ENCODE measurements at regions not wholly inside any gene's neighbourhood (a gene's known extent, or its start where the extent isn't known, plus 50 kb on each side); places are given as distances from the start of the nearest gene placed in this dataset.
"Not testable (repeated sequence)": the region's sequence is repeated elsewhere in the genome, so short reads cannot be mapped to it uniquely, and the experiment has no call there.

- in situ Hi-C loops (cut with MboI; ENCODE audit: low pct_unique_long_range_greater_than_20kb, low sequenced_read_pairs) = no loop called here
- no peak for DNase-seq
These were observed 70.1 kb downstream of the ZNF330 start for GRCh38 chr4:141290771-141291170.

- DNase-seq = no peak
- in situ Hi-C loops (cut with MboI; ENCODE audit: low pct_unique_long_range_greater_than_20kb, low sequenced_read_pairs) = no loop called here
These were observed 73.6 kb downstream of the ZNF330 start for GRCh38 chr4:141294306-141294705.

- in situ Hi-C loops (cut with MboI; ENCODE audit: low pct_unique_long_range_greater_than_20kb, low sequenced_read_pairs) = no loop called here
These were observed 80.5 kb downstream of the ZNF330 start for GRCh38 chr4:141301216-141301615.

GRCh38 chr4:141302924-141303323, 82.2 kb downstream of the ZNF330 start:
- DNase-seq = no peak
- in situ Hi-C loops (cut with MboI; ENCODE audit: low pct_unique_long_range_greater_than_20kb, low sequenced_read_pairs) = no loop called here

More at GRCh38 chr4:141301216-141301615, 80.5 kb downstream of the ZNF330 start:
- DNase-seq = no peak

- in situ Hi-C loops (cut with MboI; ENCODE audit: low pct_unique_long_range_greater_than_20kb, low sequenced_read_pairs) = no loop called here
- no peak for DNase-seq
These were observed 83.7 kb downstream of the ZNF330 start for GRCh38 chr4:141304346-141304745.

- in situ Hi-C loops (cut with MboI; ENCODE audit: low pct_unique_long_range_greater_than_20kb, low sequenced_read_pairs) = no loop called here
- DNase-seq = peak; percentile 18
These were observed 85.6 kb downstream of the ZNF330 start for GRCh38 chr4:141306331-141306730.

- in situ Hi-C loops (cut with MboI; ENCODE audit: low pct_unique_long_range_greater_than_20kb, low sequenced_read_pairs) = no loop called here
- DNase-seq = peak; percentile 91
These were observed 86.6 kb downstream of the ZNF330 start for GRCh38 chr4:141307241-141307689.

- in situ Hi-C loops (cut with MboI; ENCODE audit: low pct_unique_long_range_greater_than_20kb, low sequenced_read_pairs) = no loop called here
- no peak for DNase-seq
These were observed 89.2 kb downstream of the ZNF330 start for GRCh38 chr4:141309874-141310273.

GRCh38 chr4:141311246-141312204, 90.8 kb downstream of the ZNF330 start:
- DNase-seq = peak; percentile 42
- in situ Hi-C loops (cut with MboI; ENCODE audit: low pct_unique_long_range_greater_than_20kb, low sequenced_read_pairs) = no loop called here

GRCh38 chr4:141314627-141315026, 93.9 kb downstream of the ZNF330 start:
- in situ Hi-C loops (cut with MboI; ENCODE audit: low pct_unique_long_range_greater_than_20kb, low sequenced_read_pairs) = no loop called here
- no peak for DNase-seq

- in situ Hi-C loops (cut with MboI; ENCODE audit: low pct_unique_long_range_greater_than_20kb, low sequenced_read_pairs) = no loop called here
- DNase-seq = no peak
These were observed 108.0 kb downstream of the ZNF330 start for GRCh38 chr4:141328560-141329173.

- in situ Hi-C loops (cut with MboI; ENCODE audit: low pct_unique_long_range_greater_than_20kb, low sequenced_read_pairs) = no loop called here
- DNase-seq = no peak
These were observed 108.5 kb downstream of the ZNF330 start for GRCh38 chr4:141329174-141329569.

GRCh38 chr4:141330616-141331015, 109.9 kb downstream of the ZNF330 start:
- in situ Hi-C loops (cut with MboI; ENCODE audit: low pct_unique_long_range_greater_than_20kb, low sequenced_read_pairs) = no loop called here
- DNase-seq = no peak

GRCh38 chr4:141331534-141332358, 111.1 kb downstream of the ZNF330 start:
- in situ Hi-C loops (cut with MboI; ENCODE audit: low pct_unique_long_range_greater_than_20kb, low sequenced_read_pairs) = no loop called here
- no peak for DNase-seq

GRCh38 chr4:141332359-141333181, 111.9 kb downstream of the ZNF330 start:
- in situ Hi-C loops (cut with MboI; ENCODE audit: low pct_unique_long_range_greater_than_20kb, low sequenced_read_pairs); DNase-seq: not testable (repeated sequence)

- DNase-seq; in situ Hi-C loops (cut with MboI; ENCODE audit: low pct_unique_long_range_greater_than_20kb, low sequenced_read_pairs): not testable (repeated sequence)
These were observed 112.9 kb downstream of the ZNF330 start for GRCh38 chr4:141333456-141334230.

GRCh38 chr4:141335166-141335565, 114.5 kb downstream of the ZNF330 start:
- no peak for DNase-seq
- in situ Hi-C loops (cut with MboI; ENCODE audit: low pct_unique_long_range_greater_than_20kb, low sequenced_read_pairs) = no loop called here

- in situ Hi-C loops (cut with MboI; ENCODE audit: low pct_unique_long_range_greater_than_20kb, low sequenced_read_pairs) = no loop called here
- no peak for DNase-seq
These were observed 117.5 kb downstream of the ZNF330 start for GRCh38 chr4:141338238-141338637.
